Lung (tissue), 11 donors: ENCODE measurements at regions not wholly inside any gene's neighbourhood (a gene's known extent, or its start where the extent isn't known, plus 50 kb on each side); places are given as distances from the start of the nearest gene placed in this dataset.

ENCODE experiments used
- ATAC-seq: fragments of 200-7000 bp; cut with Tn5 transposase; one replicate; pipeline ENCODE4 v1.9.1; 2020; ENCODE audit warnings: moderate number of reproducible peaks; ENCODE audit not compliant: insufficient read depth, low FRiP score
- DNase-seq, 3 donors: peaks; one replicate each; pipeline ENCODE4 v3.0.0-alpha.2; 2013 to 2017
- H3K27ac ChIP-seq, 2 donors: one replicate each; pipeline ENCODE4 v1.5.1; 2013; ENCODE audit warnings: mild to moderate bottlenecking in 2 of 2, moderate library complexity in 2 of 2, control low read depth in 1 of 2, inconsistent platforms in 1 of 2, low read depth in 1 of 2, low read length in 1 of 2
- H3K27me3 ChIP-seq, 3 donors: one replicate each; pipeline ENCODE4 v1.5.1; 2013; ENCODE audit warnings: low read length in 2 of 3; ENCODE audit not compliant: control insufficient read depth in 3 of 3, insufficient read depth in 3 of 3
- H3K36me3 ChIP-seq, 4 donors: one replicate each; pipeline ENCODE4 v1.5.1; 2013; ENCODE audit warnings: low read length in 4 of 4, mild to moderate bottlenecking in 1 of 4, moderate library complexity in 1 of 4; ENCODE audit not compliant: control insufficient read depth in 4 of 4, insufficient read depth in 4 of 4
- H3K4me1 ChIP-seq, 5 donors: one replicate each; pipeline ENCODE4 v1.5.1; 2013; ENCODE audit warnings: low read length in 5 of 5, mild to moderate bottlenecking in 2 of 5, moderate library complexity in 1 of 5; ENCODE audit not compliant: control insufficient read depth in 5 of 5, insufficient read depth in 5 of 5
- H3K4me3 ChIP-seq: one replicate; pipeline ENCODE4 v1.5.1; 2013; ENCODE audit warnings: mild to moderate bottlenecking, control low read depth, moderate library complexity
- H3K9ac ChIP-seq, 2 donors: one replicate each; pipeline ENCODE4 v1.5.1; 2013; ENCODE audit warnings: low read length in 2 of 2, control low read depth in 1 of 2; ENCODE audit not compliant: insufficient read depth in 1 of 2
- H3K9me3 ChIP-seq, 4 donors: one replicate each; pipeline ENCODE4 v1.5.1; 2013; ENCODE audit warnings: low read length in 3 of 4, mild to moderate bottlenecking in 1 of 4, moderate library complexity in 1 of 4; ENCODE audit not compliant: control insufficient read depth in 4 of 4, insufficient read depth in 3 of 4
- WGBS, 2 donors: extraction: QIAGEN DNeasy Blood & Tissue Kit; methylation state at CpG; one replicate each; pipeline ENCODE4 v1.1.7; 2013; 5-methylcytosine and 5-hydroxymethylcytosine counted together
- TF ChIP-seq, protein P1 (sequence below): IDR thresholded peaks from 2 replicates; pipeline ENCODE4 v1.5.1; 2012; ENCODE audit warnings: mild to moderate bottlenecking; ENCODE audit errors: control extremely low read depth, extremely low read depth
- donor health status: control.
- donor health status: control.
- donor health status: Bipolar disorder and iron deficiency.
- donor health status: healthy.
- donor health status: DM: yes; HTN: yes; CAD: no.

DNA sequence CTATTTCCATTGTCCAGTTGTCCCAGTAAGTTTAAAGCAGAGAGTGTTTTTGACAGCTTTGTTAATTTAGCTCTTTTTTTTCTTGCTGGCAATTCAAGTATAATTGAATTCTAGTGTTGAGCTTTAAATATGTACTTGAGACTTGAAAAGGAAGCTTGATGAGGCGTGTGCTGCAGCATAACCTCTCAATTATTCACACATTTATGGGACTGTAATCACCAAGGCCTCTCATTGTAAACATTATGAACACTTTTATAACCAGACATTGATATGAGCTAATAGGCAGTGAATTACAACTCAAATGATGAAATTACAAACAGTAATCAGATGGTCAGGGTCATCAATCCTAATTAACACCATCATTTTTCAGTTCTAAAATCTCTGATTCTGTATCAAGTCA is 378.0 kb upstream of the DDHD1 start:
- Histone ChIP-seq H3K4me1 (peaks cover 0 to 58% (median 30%) of the 10 kb centered on the region in 5 donors), H3K36me3 (no peaks in the 10 kb centered on the region), H3K9ac (no peak overlapping the region), H3K27me3 (no peaks in the 10 kb centered on the region), H3K27ac (no peak overlapping the region), H3K4me3 (no peak overlapping the region), H3K9me3 (no peaks in the 10 kb centered on the region)
- DNase-seq (peak in 1 of 3 donors; percentile 67), ATAC-seq (no peak)
- WGBS, 2 donors, result 56 to 81% methylated on average over 1 of the region's 1 CpG
- TF ChIP-seq, protein P1, sequence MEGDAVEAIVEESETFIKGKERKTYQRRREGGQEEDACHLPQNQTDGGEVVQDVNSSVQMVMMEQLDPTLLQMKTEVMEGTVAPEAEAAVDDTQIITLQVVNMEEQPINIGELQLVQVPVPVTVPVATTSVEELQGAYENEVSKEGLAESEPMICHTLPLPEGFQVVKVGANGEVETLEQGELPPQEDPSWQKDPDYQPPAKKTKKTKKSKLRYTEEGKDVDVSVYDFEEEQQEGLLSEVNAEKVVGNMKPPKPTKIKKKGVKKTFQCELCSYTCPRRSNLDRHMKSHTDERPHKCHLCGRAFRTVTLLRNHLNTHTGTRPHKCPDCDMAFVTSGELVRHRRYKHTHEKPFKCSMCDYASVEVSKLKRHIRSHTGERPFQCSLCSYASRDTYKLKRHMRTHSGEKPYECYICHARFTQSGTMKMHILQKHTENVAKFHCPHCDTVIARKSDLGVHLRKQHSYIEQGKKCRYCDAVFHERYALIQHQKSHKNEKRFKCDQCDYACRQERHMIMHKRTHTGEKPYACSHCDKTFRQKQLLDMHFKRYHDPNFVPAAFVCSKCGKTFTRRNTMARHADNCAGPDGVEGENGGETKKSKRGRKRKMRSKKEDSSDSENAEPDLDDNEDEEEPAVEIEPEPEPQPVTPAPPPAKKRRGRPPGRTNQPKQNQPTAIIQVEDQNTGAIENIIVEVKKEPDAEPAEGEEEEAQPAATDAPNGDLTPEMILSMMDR, result no peak

DNA sequence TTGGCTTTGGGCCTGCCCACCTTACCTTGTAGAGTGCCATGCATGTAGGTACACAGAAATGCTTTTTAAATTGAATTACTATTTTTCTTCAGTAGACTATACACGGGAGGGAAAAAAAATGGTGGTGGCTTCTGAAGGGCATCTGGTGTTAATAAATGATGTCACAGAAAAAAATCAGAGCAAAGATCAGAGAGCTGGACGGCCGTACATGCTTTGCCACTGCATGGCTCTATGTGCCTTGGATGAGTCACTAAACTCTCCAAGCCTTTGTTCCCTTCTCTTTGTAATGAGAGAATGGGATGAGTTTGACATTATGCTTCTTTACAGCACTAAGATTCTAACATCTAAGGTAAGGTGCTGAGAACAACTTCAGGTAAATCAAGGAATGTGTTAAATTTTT is 376.4 kb upstream of the DDHD1 start:
- 79 to 91% methylated on average over 3 of the region's 3 CpGs for WGBS, 2 donors
- H3K27ac ChIP-seq, result no peak overlapping the region
- no peaks in the 10 kb centered on the region for H3K36me3 ChIP-seq
- ATAC-seq (no peak), DNase-seq (no peak)
- no peaks in the 10 kb centered on the region for H3K9me3 ChIP-seq
- H3K9ac ChIP-seq, result no peak overlapping the region
- no peak overlapping the region for H3K4me3 ChIP-seq
- no peaks in the 10 kb centered on the region for H3K27me3 ChIP-seq
- H3K4me1 ChIP-seq, result peaks cover 0 to 69% (median 30%) of the 10 kb centered on the region in 5 donors
- TF ChIP-seq, protein P1, result no peak

DNA sequence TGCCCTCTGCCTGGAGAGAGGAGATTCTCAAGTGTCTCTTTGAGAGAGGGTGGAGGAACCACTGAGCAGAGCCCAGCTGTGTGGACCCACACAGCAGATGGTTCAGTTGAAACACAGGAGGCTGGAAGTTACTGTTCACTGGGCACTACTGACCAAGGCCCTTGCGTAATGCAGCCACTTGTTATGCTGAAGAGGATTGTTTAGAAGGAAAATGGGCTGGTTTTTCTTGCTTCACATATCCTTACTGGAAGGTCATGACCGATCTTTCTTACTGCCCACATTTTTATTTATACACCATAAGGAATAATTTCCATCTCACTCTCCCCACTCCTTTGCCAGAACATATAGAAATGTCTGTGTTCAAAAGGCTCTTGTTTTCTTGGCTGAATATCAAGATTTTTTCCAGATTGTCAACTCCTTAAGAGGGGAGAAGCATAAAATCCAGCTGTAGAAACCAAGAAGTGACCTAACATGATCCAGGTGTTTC is 375.1 kb upstream of the DDHD1 start:
- Histone ChIP-seq H3K27me3 (no peaks in the 10 kb centered on the region), H3K4me3 (no peak overlapping the region), H3K4me1 (peaks cover 0 to 69% (median 25%) of the 10 kb centered on the region in 5 donors), H3K9ac (no peak overlapping the region), H3K36me3 (no peaks in the 10 kb centered on the region), H3K27ac (no peak overlapping the region), H3K9me3 (no peaks in the 10 kb centered on the region)
- TF ChIP-seq, protein P1, result no peak
- DNase-seq (peak; percentile 82 to 99 (median 99)), ATAC-seq (peak; percentile 30)
- 62 to 86% methylated on average over 2 of the region's 2 CpGs for WGBS, 2 donors

DNA sequence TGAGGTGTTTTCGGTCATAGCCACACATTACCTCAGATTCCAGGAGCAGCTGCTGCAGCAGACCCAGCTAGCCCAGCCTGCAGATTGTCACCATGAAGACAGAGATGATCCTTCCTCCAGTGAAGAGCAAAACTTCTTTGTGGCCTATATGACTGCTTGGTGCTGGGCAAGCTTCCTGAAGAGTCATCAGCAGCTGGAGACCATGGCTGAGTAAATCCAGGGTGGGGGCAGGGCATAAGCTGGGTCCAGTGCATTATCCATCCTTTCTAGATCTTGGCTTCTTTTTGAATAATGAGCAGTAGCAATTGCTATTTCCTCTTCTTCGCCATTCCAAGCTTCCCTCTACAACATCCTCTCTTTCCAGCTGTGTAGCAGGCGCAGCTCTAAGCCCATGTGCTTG is 373.1 kb upstream of the DDHD1 start:
- Histone ChIP-seq H3K27ac (no peak overlapping the region), H3K9me3 (no peaks in the 10 kb centered on the region), H3K4me1 (peaks cover 0 to 49% (median 20%) of the 10 kb centered on the region in 5 donors), H3K27me3 (no peaks in the 10 kb centered on the region), H3K4me3 (no peak overlapping the region), H3K36me3 (no peaks in the 10 kb centered on the region), H3K9ac (no peak overlapping the region)
- WGBS, 2 donors, result 78 to 81% methylated on average over 3 of the region's 3 CpGs
- TF ChIP-seq, protein P1, result no peak
- DNase-seq (no peak), ATAC-seq (no peak)
